Mesendoderm (in vitro differentiated cells): ENCODE measurements at regions not wholly inside any gene's neighbourhood (a gene's known extent, or its start where the extent isn't known, plus 50 kb on each side); places are given as distances from the start of the nearest gene placed in this dataset.
"Not testable (repeated sequence)": the region's sequence is repeated elsewhere in the genome, so short reads cannot be mapped to it uniquely, and the experiment has no call there.

Experiments
- DNase-seq: peaks from one replicate; pipeline ENCODE4 v3.0.0; 2013
- H2AK5ac ChIP-seq: 2 replicates; pipeline ENCODE4 v1.6.1; 2013; ENCODE audit warnings: low read length, inconsistent platforms
- H2BK120ac ChIP-seq: 2 replicates; pipeline ENCODE4 v1.6.1; 2013; ENCODE audit warnings: low read depth, mild to moderate bottlenecking, low read length, moderate library complexity, mixed read lengths
- H2BK15ac ChIP-seq: replicated peaks from 2 replicates; pipeline ENCODE4 v1.6.1; 2013; ENCODE audit warnings: low read depth, mild to moderate bottlenecking, moderate library complexity
- H2BK5ac ChIP-seq: 2 replicates; pipeline ENCODE4 v1.6.1; 2013; ENCODE audit warnings: low read length, inconsistent platforms
- H3K18ac ChIP-seq: 2 replicates; pipeline ENCODE4 v1.6.1; 2013; ENCODE audit warnings: mild to moderate bottlenecking, low read length, mixed read lengths
- H3K23ac ChIP-seq: one replicate; pipeline ENCODE4 v1.6.1; 2013; ENCODE audit warnings: low read length
- H3K27ac ChIP-seq: 2 replicates; pipeline ENCODE4 v1.5.1; 2013; ENCODE audit warnings: low read depth, mild to moderate bottlenecking, inconsistent platforms, low read length, moderate library complexity
- H3K27me3 ChIP-seq: 2 replicates; pipeline ENCODE4 v1.6.1; 2013; ENCODE audit warnings: low read length, control low read depth, mild to moderate bottlenecking, inconsistent platforms; ENCODE audit not compliant: insufficient read depth, poor library complexity
- H3K36me3 ChIP-seq: 2 replicates; pipeline ENCODE4 v1.6.1; 2013; ENCODE audit warnings: low read length, inconsistent platforms; ENCODE audit not compliant: control insufficient read depth, insufficient read depth
- H3K4ac ChIP-seq: one replicate; pipeline ENCODE4 v1.6.1; 2013; ENCODE audit warnings: low read depth, mild to moderate bottlenecking, low read length, moderate library complexity
- H3K4me1 ChIP-seq: 2 replicates; pipeline ENCODE4 v1.6.1; 2013; ENCODE audit warnings: low read depth, low read length, inconsistent platforms; ENCODE audit not compliant: control insufficient read depth
- H3K4me2 ChIP-seq: 2 replicates; pipeline ENCODE4 v1.6.1; 2013; ENCODE audit warnings: low read length
- H3K4me3 ChIP-seq: 2 replicates; pipeline ENCODE4 v1.5.1; 2013; ENCODE audit warnings: mild to moderate bottlenecking, low read length
- H3K56ac ChIP-seq: one replicate; pipeline ENCODE4 v1.6.1; 2013; ENCODE audit warnings: low read length
- H3K79me1 ChIP-seq: 2 replicates; pipeline ENCODE4 v1.6.1; 2013; ENCODE audit warnings: low read length, inconsistent platforms
- H3K79me2 ChIP-seq: 2 replicates; pipeline ENCODE4 v1.6.1; 2013; ENCODE audit warnings: mild to moderate bottlenecking, low read length; ENCODE audit not compliant: control insufficient read depth, insufficient read depth
- H3K9ac ChIP-seq: 2 replicates; pipeline ENCODE4 v1.6.1; 2013; ENCODE audit warnings: low read length, inconsistent platforms
- H4K5ac ChIP-seq: one replicate; pipeline ENCODE4 v1.6.1; 2013; ENCODE audit warnings: low read length
- H4K8ac ChIP-seq: one replicate; pipeline ENCODE4 v1.6.1; 2013; ENCODE audit warnings: low read depth, mild to moderate bottlenecking, control low read depth, low read length, moderate library complexity
- WGBS: extraction: QIAGEN DNeasy Blood & Tissue Kit; methylation state at CpG from one replicate; pipeline ENCODE4 v1.1.7; 2013; ENCODE audit warnings: low lambda C conversion rate, missing lambda C conversion rate; ENCODE audit not compliant: insufficient coverage; ENCODE audit errors: extremely low coverage; 5-methylcytosine and 5-hydroxymethylcytosine counted together

GRCh38 chr2:154565433-154565832 is 133.1 kb upstream of the KCNJ3 start:
- H3K79me2 ChIP-seq, result no peaks in the 10 kb centered on the region
- no peak overlapping the region for H4K5ac ChIP-seq
- no peaks in the 10 kb centered on the region for H3K36me3 ChIP-seq
- no peak overlapping the region for H3K27ac ChIP-seq
- H3K9ac ChIP-seq, result no peak overlapping the region
- no peaks in the 10 kb centered on the region for H3K79me1 ChIP-seq
- H3K18ac ChIP-seq, result no peak overlapping the region
- no peak overlapping the region for H2AK5ac ChIP-seq
- DNase-seq, result no peak
- no peak overlapping the region for H2BK120ac ChIP-seq
- WGBS, result no CpG with 5 or more reads among the region's 2 CpGs
- no peak overlapping the region for H4K8ac ChIP-seq
- H2BK5ac ChIP-seq, result no peak overlapping the region
- H3K4me1 ChIP-seq, result no peaks in the 10 kb centered on the region
- H3K27me3 ChIP-seq, result no peaks in the 10 kb centered on the region
- no peak overlapping the region for H3K23ac ChIP-seq
- H3K4me2 ChIP-seq, result no peak overlapping the region
- no peak overlapping the region for H3K4ac ChIP-seq
- H3K4me3 ChIP-seq, result no peak overlapping the region
- no peak overlapping the region for H2BK15ac ChIP-seq
- no peak overlapping the region for H3K56ac ChIP-seq

- Histone ChIP-seq H3K18ac (no peak overlapping the region), H4K8ac (no peak overlapping the region), H2BK15ac (no peak overlapping the region), H3K79me1 (no peaks in the 10 kb centered on the region), H3K9ac (no peak overlapping the region), H3K27me3 (no peaks in the 10 kb centered on the region), H2BK5ac (no peak overlapping the region), H3K4me3 (no peak overlapping the region), H4K5ac (no peak overlapping the region), H3K27ac (no peak overlapping the region), H2BK120ac (no peak overlapping the region), H3K23ac (no peak overlapping the region), H3K4me1 (no peaks in the 10 kb centered on the region), H3K4me2 (no peak overlapping the region), H3K4ac (no peak overlapping the region), H3K36me3 (no peaks in the 10 kb centered on the region), H3K56ac (no peak overlapping the region), H2AK5ac (no peak overlapping the region), H3K79me2 (no peaks in the 10 kb centered on the region)
- WGBS, result no CpG with 5 or more reads among the region's 1 CpG
- peak; percentile 85 for DNase-seq
Observed at GRCh38 chr2:154568413-154568812, 130.1 kb upstream of the KCNJ3 start.

DNA sequence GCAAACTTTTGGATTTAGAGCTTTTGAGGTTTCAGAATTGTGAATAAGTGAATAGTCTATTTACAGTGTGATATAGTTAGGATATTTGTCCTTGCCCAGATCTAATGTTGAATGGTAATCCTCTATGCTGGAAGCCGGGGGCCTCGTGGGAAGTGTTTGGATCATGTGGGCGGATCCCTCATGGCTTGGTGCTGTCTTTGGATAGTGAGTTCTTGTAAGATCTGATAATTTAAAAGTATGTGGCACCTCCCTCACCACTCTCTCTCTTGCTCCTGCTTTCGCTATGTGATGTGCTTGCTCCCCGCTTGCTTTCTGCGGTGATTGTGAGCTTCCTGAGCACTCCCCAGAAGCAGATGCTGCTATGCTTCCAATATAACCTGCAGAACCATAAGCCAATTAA is 128.0 kb upstream of the KCNJ3 start:
- Histone ChIP-seq H4K5ac (no peak overlapping the region), H3K27me3 (no peaks in the 10 kb centered on the region), H3K4me1 (no peaks in the 10 kb centered on the region), H2BK15ac (no peak overlapping the region), H2BK120ac (no peak overlapping the region), H3K79me2 (no peaks in the 10 kb centered on the region), H3K9ac (no peak overlapping the region), H3K36me3 (no peaks in the 10 kb centered on the region), H3K4me2 (no peak overlapping the region), H2BK5ac (no peak overlapping the region), H3K79me1 (no peaks in the 10 kb centered on the region), H2AK5ac (no peak overlapping the region), H3K56ac (peak overlapping the region; percentile 19), H3K4ac (no peak overlapping the region), H4K8ac (no peak overlapping the region), H3K27ac (no peak overlapping the region), H3K4me3 (no peak overlapping the region), H3K23ac (no peak overlapping the region), H3K18ac (no peak overlapping the region)
- peak; percentile 92 for DNase-seq
- WGBS, result no CpG with 5 or more reads among the region's 6 CpGs

DNA sequence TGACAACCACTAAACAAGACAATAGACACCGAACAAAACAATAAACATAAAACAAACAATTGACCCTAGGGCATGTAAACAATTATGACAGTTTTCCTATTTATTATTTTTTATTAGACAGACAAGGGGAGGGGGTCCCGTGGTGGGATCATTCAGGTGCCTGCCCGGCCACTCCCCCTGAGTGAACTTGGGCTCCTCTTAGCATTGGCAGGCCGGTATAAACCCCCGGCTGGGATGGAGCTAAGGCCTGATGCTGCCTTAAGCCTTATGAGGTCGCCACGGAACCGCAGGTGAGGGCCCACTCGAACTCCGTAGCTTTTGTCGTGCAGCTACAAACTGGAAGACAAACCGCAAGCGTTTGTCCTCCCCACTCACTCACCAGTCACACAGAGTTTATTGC is 121.8 kb upstream of the KCNJ3 start:
- not testable (repeated sequence) for H3K27me3 ChIP-seq, H2AK5ac ChIP-seq, H3K4me3 ChIP-seq, H3K23ac ChIP-seq, H3K4me2 ChIP-seq, H3K79me1 ChIP-seq, H2BK15ac ChIP-seq, H3K4me1 ChIP-seq, H2BK5ac ChIP-seq, DNase-seq, H3K27ac ChIP-seq, H4K8ac ChIP-seq, H4K5ac ChIP-seq, H3K36me3 ChIP-seq, H3K79me2 ChIP-seq, H3K9ac ChIP-seq, H3K56ac ChIP-seq
- no CpG with 5 or more reads among the region's 13 CpGs for WGBS
- Histone ChIP-seq H3K4ac (peak overlapping the region; percentile 59), H2BK120ac (peak overlapping the region; percentile 89), H3K18ac (peak overlapping the region; percentile 87)

DNA sequence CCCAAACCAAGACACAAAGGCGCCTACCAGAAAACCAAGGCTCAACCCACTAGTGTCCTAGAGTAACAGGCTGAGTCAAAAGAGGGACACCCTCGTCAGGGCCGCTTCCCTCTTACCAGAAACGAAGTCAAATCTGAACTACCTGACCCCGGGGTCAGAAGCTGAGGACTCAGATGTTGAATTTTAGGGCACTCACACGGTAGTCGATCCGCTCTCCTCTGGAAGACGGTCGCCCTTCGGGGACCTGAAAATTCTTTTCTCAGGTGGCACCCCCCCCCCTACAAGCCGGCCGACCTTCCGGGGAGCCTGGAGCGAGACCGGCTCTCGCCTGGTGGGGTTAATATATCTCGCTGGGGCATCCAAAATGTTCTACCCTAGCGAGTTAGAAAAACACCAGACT is 121.1 kb upstream of the KCNJ3 start:
- no peak overlapping the region for H2BK15ac ChIP-seq
- peak overlapping the region; percentile 98 for H3K18ac ChIP-seq
- H3K9ac ChIP-seq, result no peak overlapping the region
- no peak overlapping the region for H3K23ac ChIP-seq
- H4K5ac ChIP-seq, result no peak overlapping the region
- no peaks in the 10 kb centered on the region for H3K79me1 ChIP-seq
- WGBS, result no CpG with 5 or more reads among the region's 19 CpGs
- no peaks in the 10 kb centered on the region for H3K36me3 ChIP-seq
- peak overlapping the region; percentile 99 for H3K4ac ChIP-seq
- DNase-seq, result no peak
- H3K4me1 ChIP-seq, result peaks cover 5% of the 10 kb centered on the region
- peak overlapping the region; percentile 97 for H2BK120ac ChIP-seq
- H3K27ac ChIP-seq, result peak overlapping the region; percentile 84
- H3K79me2 ChIP-seq, result no peaks in the 10 kb centered on the region
- H3K4me3 ChIP-seq, result no peak overlapping the region
- no peak overlapping the region for H2AK5ac ChIP-seq
- H4K8ac ChIP-seq, result peak overlapping the region; percentile 89
- no peaks in the 10 kb centered on the region for H3K27me3 ChIP-seq
- H3K56ac ChIP-seq, result peak overlapping the region; percentile 27
- H3K4me2 ChIP-seq, result no peak overlapping the region
- peak overlapping the region; percentile 61 for H2BK5ac ChIP-seq

GRCh38 chr2:154580767-154581166 is 117.7 kb upstream of the KCNJ3 start:
- Histone ChIP-seq H4K5ac (no peak overlapping the region), H2BK5ac (no peak overlapping the region), H3K36me3 (no peaks in the 10 kb centered on the region), H3K56ac (no peak overlapping the region), H3K4me3 (no peak overlapping the region), H3K9ac (no peak overlapping the region), H3K79me2 (no peaks in the 10 kb centered on the region), H4K8ac (no peak overlapping the region), H3K79me1 (no peaks in the 10 kb centered on the region), H3K23ac (no peak overlapping the region), H3K27ac (no peak overlapping the region), H3K18ac (no peak overlapping the region), H2BK120ac (no peak overlapping the region), H2AK5ac (no peak overlapping the region), H3K4me1 (peaks cover 5% of the 10 kb centered on the region), H3K27me3 (no peaks in the 10 kb centered on the region), H3K4ac (no peak overlapping the region), H3K4me2 (no peak overlapping the region), H2BK15ac (no peak overlapping the region)
- DNase-seq, result no peak
- no CpG with 5 or more reads among the region's 3 CpGs for WGBS
